Central memory CD8-positive, alpha-beta T cell (primary cell): ENCODE measurements at regions not wholly inside any gene's neighbourhood (a gene's known extent, or its start where the extent isn't known, plus 50 kb on each side); places are given as distances from the start of the nearest gene placed in this dataset.
"Not testable (repeated sequence)": the region's sequence is repeated elsewhere in the genome, so short reads cannot be mapped to it uniquely, and the experiment has no call there.

Source experiments
- ATAC-seq: fragments of 150-1000 bp; cut with Tn5 transposase; replicated peaks from 2 replicates; pipeline ENCODE4 v1.10.0; 2022; ENCODE audit warnings: mild to moderate bottlenecking, moderate FRiP score, moderate number of reproducible peaks; ENCODE audit not compliant: poor library complexity, severe bottlenecking; ENCODE audit errors: extremely low read depth
- DNase-seq, 2 donors: peaks; one replicate each; pipeline ENCODE4 v3.0.0; 2021; ENCODE audit warnings: low spot score in 2 of 2
- H3K27ac Mint-ChIP-seq: one replicate; pipeline ENCODE4 v1.8.0; 2022; ENCODE audit warnings: low read depth, mild to moderate bottlenecking, moderate library complexity, mixed read lengths
- H3K27me3 Mint-ChIP-seq: one replicate; pipeline ENCODE4 v1.8.0; 2022; ENCODE audit warnings: mixed read lengths
- H3K36me3 Mint-ChIP-seq: one replicate; pipeline ENCODE4 v1.8.0; 2022; ENCODE audit warnings: mild to moderate bottlenecking, moderate library complexity, mixed read lengths; ENCODE audit not compliant: insufficient read depth
- H3K4me1 Mint-ChIP-seq: one replicate; pipeline ENCODE4 v1.8.0; 2022; ENCODE audit warnings: mixed read lengths
- H3K4me3 Mint-ChIP-seq: one replicate; pipeline ENCODE4 v1.8.0; 2022; ENCODE audit warnings: mild to moderate bottlenecking, moderate library complexity, mixed read lengths
- H3K9me3 Mint-ChIP-seq: one replicate; pipeline ENCODE4 v1.8.0; 2022; ENCODE audit warnings: mixed read lengths

DNA sequence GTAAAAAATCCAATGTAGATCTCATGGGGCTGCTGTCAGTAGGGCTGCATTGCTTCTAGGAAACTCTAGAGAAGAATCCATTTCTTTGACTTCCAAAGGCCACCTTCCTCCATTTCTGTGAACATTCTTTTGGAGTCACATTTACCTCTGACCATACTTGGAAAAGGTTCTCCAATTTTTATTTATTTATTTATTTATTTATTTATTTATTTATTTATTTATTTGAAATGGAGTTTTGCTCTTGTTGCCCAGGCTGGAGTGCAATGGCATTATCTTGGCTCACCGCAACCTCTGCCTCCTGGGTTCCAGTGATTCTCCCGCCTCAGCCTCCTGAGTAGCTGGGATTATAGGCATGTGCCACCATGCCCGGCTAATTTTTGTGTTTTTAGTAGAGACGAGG is 208.7 kb upstream of the GAP43 start:
- not testable (repeated sequence) for ATAC-seq, H3K27me3 Mint-ChIP-seq, H3K4me3 Mint-ChIP-seq, DNase-seq, H3K36me3 Mint-ChIP-seq, H3K9me3 Mint-ChIP-seq, H3K4me1 Mint-ChIP-seq, H3K27ac Mint-ChIP-seq

DNA sequence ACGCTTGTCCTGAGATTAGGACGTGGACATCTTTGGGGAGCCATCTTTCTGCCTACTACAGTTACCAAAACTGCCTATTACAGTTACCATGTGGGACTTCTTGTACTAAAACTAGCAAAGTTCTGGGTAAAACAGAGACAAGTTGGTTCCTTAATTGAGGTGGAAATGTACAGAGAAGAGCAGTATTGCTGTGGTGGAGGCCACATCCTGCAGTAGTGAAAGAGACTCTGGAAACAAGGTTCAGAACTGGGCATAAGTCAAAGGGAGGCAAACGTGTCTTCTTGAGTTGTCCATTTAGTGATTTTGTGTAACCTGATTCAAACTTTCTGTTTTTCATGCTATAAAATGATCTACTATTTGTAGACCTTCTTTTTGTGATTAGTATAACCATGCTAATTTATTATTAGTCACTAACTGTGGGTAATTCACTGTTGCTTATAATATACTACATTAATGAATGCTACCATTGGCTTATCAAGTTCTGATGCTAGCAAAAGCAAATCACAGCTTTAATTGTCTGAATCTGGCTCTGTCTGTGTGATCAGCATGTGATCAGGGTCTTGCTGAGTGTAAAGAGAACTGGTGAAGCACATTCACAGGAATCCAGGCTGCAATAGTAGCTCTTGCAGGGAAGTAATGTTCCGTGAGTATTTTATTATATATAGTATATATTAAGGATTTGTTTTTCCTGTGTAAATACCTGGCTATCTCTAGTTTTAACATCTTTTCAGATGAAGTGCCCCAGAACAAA is 207.9 kb upstream of the GAP43 start:
- Mint-ChIP-seq H3K4me3 (no peak overlapping the region), H3K27ac (no peak overlapping the region), H3K36me3 (peaks cover 4% of the 10 kb centered on the region), H3K9me3 (no peaks in the 10 kb centered on the region), H3K27me3 (peaks cover 9% of the 10 kb centered on the region), H3K4me1 (peaks cover 6% of the 10 kb centered on the region)
- ATAC-seq (no peak), DNase-seq (no peak)

DNA sequence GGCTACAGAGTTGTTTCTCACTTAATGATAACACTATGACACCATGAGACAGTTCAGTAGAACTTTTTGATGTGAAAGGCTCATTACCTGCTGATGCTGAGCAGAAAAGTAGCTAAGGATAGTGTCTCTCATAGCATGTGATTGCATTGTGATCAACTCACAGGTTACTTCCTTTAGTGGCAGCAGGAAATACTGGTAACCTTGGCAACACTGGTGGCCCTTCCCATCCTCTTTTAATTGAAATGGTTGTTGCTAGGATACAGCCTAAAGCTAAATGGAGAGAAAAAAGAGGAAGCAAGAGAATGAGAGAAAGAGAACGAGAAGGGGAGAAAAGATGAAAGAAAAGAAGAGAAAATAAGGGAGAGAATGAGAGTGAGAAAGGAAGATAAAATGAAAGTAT is 204.7 kb upstream of the GAP43 start:
- no peak overlapping the region for H3K27ac Mint-ChIP-seq
- no peak overlapping the region for H3K4me3 Mint-ChIP-seq
- peaks cover 4% of the 10 kb centered on the region for H3K36me3 Mint-ChIP-seq
- H3K4me1 Mint-ChIP-seq: peaks cover 6% of the 10 kb centered on the region
- H3K27me3 Mint-ChIP-seq: no peaks in the 10 kb centered on the region
- no peaks in the 10 kb centered on the region for H3K9me3 Mint-ChIP-seq
- DNase-seq: no peak
- no peak for ATAC-seq

- ATAC-seq (no peak), DNase-seq (no peak)
- peaks cover 6% of the 10 kb centered on the region for H3K4me1 Mint-ChIP-seq
- H3K36me3 Mint-ChIP-seq: peaks cover 4% of the 10 kb centered on the region
- H3K9me3 Mint-ChIP-seq: no peaks in the 10 kb centered on the region
- no peak overlapping the region for H3K4me3 Mint-ChIP-seq
- no peaks in the 10 kb centered on the region for H3K27me3 Mint-ChIP-seq
- H3K27ac Mint-ChIP-seq: no peak overlapping the region
These were observed 203.2 kb upstream of the GAP43 start for GRCh38 chr3:115420086-115420485.

- Mint-ChIP-seq H3K9me3 (no peaks in the 10 kb centered on the region), H3K27me3 (no peaks in the 10 kb centered on the region), H3K4me1 (peaks cover 6% of the 10 kb centered on the region), H3K4me3 (no peak overlapping the region), H3K36me3 (peaks cover 2% of the 10 kb centered on the region), H3K27ac (no peak overlapping the region)
- no peak for DNase-seq
- no peak for ATAC-seq
These were observed 200.1 kb upstream of the GAP43 start for GRCh38 chr3:115423170-115423569.

DNA sequence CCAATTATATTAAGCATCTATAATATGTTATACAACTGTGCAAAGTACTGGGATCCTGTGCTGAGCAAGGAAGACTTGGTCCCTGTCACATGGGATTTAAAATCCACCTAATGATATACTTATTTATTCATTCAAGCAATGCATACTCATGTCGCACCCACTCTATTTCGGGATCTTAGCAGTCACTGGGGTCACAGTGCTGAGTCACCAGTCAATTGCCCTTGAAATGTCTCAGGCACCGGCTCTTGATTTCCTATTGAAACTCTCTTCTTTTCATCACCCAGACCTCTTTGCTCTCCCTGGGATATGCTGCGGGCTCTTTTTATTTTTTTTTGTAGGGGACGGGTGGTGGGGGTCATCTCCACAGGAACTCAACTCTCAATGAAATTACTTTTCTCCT is 194.5 kb upstream of the GAP43 start:
- no peaks in the 10 kb centered on the region for H3K27me3 Mint-ChIP-seq
- no peaks in the 10 kb centered on the region for H3K9me3 Mint-ChIP-seq
- no peak overlapping the region for H3K27ac Mint-ChIP-seq
- DNase-seq (no peak), ATAC-seq (no peak)
- H3K4me1 Mint-ChIP-seq: no peaks in the 10 kb centered on the region
- no peaks in the 10 kb centered on the region for H3K36me3 Mint-ChIP-seq
- no peak overlapping the region for H3K4me3 Mint-ChIP-seq

DNA sequence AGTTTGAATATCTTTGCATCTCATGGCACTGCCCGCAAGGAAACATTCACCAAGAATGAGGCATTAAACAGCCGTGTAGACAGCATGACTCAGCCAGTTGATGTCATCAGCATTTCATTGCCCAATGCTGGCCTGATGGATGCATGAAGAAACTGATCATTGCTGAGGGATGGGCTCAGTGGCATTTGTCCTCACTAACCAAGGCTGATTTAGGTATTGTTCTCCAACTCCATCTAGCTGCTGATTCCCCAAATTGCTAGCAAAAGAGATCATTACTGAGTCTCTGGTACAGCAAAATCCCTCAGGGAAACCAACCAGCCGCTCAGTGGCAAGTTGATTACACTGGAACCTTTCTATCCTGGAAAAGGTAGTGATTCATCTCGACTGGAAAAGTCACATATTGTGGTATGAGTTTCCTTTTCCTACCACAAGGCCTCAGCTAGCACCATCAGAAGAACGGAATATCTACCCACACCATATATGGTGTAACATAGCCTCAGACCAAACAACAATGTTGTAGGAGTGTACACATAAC is 186.5 kb upstream of the GAP43 start:
- no peaks in the 10 kb centered on the region for H3K9me3 Mint-ChIP-seq
- no peak for ATAC-seq
- H3K36me3 Mint-ChIP-seq: peaks cover 1% of the 10 kb centered on the region
- H3K27me3 Mint-ChIP-seq: no peaks in the 10 kb centered on the region
- no peaks in the 10 kb centered on the region for H3K4me1 Mint-ChIP-seq
- no peak for DNase-seq
- H3K4me3 Mint-ChIP-seq: no peak overlapping the region
- no peak overlapping the region for H3K27ac Mint-ChIP-seq

GRCh38 chr3:115438799-115439198 is 184.5 kb upstream of the GAP43 start:
- DNase-seq: no peak
- H3K4me3 Mint-ChIP-seq: no peak overlapping the region
- no peak for ATAC-seq
- H3K4me1 Mint-ChIP-seq: no peaks in the 10 kb centered on the region
- no peaks in the 10 kb centered on the region for H3K9me3 Mint-ChIP-seq
- H3K27ac Mint-ChIP-seq: no peak overlapping the region
- peaks cover 1% of the 10 kb centered on the region for H3K36me3 Mint-ChIP-seq
- H3K27me3 Mint-ChIP-seq: no peaks in the 10 kb centered on the region

DNA sequence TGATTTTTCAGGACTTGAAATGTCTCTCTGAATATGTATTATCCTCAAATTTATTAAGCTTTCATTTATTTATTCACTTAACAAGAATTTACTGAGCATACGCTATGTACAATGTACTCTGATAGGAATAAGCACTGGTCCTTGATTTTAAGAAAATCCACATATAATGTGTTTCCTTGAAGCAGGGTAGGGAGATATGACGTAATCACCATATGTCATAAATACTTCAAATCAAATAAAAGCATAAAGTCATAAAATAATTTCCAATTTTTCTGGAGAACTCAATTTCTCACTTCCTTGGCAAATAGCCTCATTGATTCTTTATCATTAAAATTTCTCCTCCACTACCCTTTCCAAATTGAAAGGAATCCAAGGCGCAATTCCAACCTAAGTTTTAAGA is 177.8 kb upstream of the GAP43 start:
- no peak for DNase-seq
- no peaks in the 10 kb centered on the region for H3K4me1 Mint-ChIP-seq

DNA sequence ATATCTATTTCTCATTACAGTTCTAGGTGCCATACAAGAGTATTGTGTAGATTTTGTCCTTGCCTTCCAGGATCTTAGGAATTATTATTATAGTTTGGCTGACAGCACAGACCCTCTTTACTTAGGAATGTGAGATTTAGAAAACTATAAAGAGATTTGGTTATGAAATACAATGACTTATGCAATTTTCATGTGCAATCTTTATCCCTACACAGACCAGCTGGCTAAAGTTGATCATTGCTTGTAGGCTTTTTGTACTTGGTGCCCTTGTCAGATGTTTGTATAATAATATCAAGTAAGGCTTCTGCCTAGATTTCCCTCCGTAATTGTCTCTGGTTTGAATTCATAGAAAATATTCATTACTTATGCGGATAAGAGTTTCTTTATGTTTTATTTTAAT is 174.5 kb upstream of the GAP43 start:
- Mint-ChIP-seq H3K27me3 (no peaks in the 10 kb centered on the region), H3K9me3 (no peaks in the 10 kb centered on the region), H3K4me1 (no peaks in the 10 kb centered on the region), H3K36me3 (no peaks in the 10 kb centered on the region), H3K27ac (no peak overlapping the region), H3K4me3 (no peak overlapping the region)
- ATAC-seq (no peak), DNase-seq (no peak)

More for the DNA sequence above, 177.8 kb upstream of the GAP43 start:
- no peak overlapping the region for H3K27ac Mint-ChIP-seq
- ATAC-seq: no peak
- H3K4me3 Mint-ChIP-seq: no peak overlapping the region
- H3K9me3 Mint-ChIP-seq: no peaks in the 10 kb centered on the region
- H3K27me3 Mint-ChIP-seq: no peaks in the 10 kb centered on the region
- peaks cover 1% of the 10 kb centered on the region for H3K36me3 Mint-ChIP-seq

- H3K36me3 Mint-ChIP-seq: no peaks in the 10 kb centered on the region
- H3K27me3 Mint-ChIP-seq: peaks cover 11% of the 10 kb centered on the region
- H3K9me3 Mint-ChIP-seq: no peaks in the 10 kb centered on the region
- no peak overlapping the region for H3K4me3 Mint-ChIP-seq
- no peak for ATAC-seq
- no peak for DNase-seq
- H3K4me1 Mint-ChIP-seq: no peaks in the 10 kb centered on the region
- H3K27ac Mint-ChIP-seq: no peak overlapping the region
These were observed 173.3 kb upstream of the GAP43 start for GRCh38 chr3:115450036-115450435.

DNA sequence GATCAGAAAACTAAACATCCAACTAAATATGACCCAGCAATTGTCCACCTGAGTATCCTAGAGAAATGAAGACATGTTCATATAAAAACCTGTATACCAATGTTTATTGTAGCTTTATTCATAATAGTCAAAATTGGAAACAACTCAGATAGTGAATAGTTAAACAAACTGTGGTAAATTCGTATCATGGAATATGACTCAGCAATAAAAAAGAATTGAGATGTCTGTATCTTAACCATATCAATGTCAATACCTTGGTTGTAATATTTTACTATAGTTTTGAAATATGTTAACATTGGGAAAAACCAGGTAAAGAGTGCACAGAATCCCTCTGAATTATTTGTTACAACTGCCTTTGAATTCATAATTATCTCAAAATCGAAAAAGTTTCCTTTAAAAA is 159.3 kb upstream of the GAP43 start:
- no peak overlapping the region for H3K4me3 Mint-ChIP-seq
- H3K36me3 Mint-ChIP-seq: no peaks in the 10 kb centered on the region
- no peaks in the 10 kb centered on the region for H3K27me3 Mint-ChIP-seq
- H3K27ac Mint-ChIP-seq: no peak overlapping the region
- H3K9me3 Mint-ChIP-seq: no peaks in the 10 kb centered on the region
- H3K4me1 Mint-ChIP-seq: no peaks in the 10 kb centered on the region
- no peak for DNase-seq
- no peak for ATAC-seq

DNA sequence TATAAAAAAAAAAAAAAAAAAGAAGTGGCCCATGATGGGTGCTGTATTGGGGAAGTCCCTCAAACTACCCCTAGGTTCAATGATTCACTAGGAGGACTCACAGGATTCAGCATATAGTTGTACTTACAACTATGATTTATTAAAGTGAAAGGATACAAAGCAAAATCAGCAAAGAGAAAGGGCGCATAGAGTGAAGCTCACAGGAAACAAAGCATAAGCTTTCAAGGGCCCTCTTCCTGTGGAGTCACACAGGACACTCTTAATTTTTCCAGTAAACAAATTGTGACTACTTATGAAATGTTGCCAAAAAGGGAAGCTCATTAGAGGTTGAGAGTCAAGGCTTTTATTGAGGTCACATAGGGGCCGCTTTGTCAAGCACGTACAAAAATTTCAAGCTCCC is 153.7 kb upstream of the GAP43 start:
- ATAC-seq (no peak), DNase-seq (no peak)
- Mint-ChIP-seq H3K4me3 (no peak overlapping the region), H3K9me3 (no peaks in the 10 kb centered on the region), H3K27ac (no peak overlapping the region), H3K27me3 (no peaks in the 10 kb centered on the region), H3K4me1 (no peaks in the 10 kb centered on the region), H3K36me3 (no peaks in the 10 kb centered on the region)
